ENCODE measurements at regions not wholly inside any gene's neighbourhood (a gene's known extent, or its start where the extent isn't known, plus 50 kb on each side); places are given as distances from the start of the nearest gene placed in this dataset.
"Not testable (repeated sequence)": the region's sequence is repeated elsewhere in the genome, so short reads cannot be mapped to it uniquely, and the experiment has no call there.

DNA sequence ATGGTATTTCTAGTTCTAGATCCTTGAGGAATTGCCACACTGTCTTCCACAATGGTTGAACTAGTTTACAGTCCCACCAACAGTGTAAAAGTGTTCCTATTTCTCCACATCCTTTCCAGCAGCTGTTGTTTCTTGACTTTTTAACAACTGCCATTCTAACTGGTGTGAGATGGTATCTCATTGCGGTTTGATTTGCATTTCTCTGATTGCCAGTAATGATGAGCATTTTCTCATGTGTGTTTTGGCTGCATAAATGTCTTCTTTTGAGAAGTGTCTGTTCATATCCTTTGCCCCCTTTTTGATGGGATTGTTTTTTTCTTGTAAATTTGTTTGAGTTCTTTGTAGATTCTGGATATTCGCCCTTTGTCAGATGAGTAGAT lies 308.6 kb upstream of the B3GAT1 start:
- TF ChIP-seq, protein P1, sequence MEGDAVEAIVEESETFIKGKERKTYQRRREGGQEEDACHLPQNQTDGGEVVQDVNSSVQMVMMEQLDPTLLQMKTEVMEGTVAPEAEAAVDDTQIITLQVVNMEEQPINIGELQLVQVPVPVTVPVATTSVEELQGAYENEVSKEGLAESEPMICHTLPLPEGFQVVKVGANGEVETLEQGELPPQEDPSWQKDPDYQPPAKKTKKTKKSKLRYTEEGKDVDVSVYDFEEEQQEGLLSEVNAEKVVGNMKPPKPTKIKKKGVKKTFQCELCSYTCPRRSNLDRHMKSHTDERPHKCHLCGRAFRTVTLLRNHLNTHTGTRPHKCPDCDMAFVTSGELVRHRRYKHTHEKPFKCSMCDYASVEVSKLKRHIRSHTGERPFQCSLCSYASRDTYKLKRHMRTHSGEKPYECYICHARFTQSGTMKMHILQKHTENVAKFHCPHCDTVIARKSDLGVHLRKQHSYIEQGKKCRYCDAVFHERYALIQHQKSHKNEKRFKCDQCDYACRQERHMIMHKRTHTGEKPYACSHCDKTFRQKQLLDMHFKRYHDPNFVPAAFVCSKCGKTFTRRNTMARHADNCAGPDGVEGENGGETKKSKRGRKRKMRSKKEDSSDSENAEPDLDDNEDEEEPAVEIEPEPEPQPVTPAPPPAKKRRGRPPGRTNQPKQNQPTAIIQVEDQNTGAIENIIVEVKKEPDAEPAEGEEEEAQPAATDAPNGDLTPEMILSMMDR (IDR thresholded peaks at IDR 0.05): not testable (repeated sequence)
- TF ChIP-seq POLR2A (IDR thresholded peaks at IDR 0.05): not testable (repeated sequence)

Measured in adrenal gland (tissue), 5 donors.